SK-N-SH (cell line): ENCODE measurements at regions not wholly inside any gene's neighbourhood (a gene's known extent, or its start where the extent isn't known, plus 50 kb on each side); places are given as distances from the start of the nearest gene placed in this dataset.

Experiments
- CTCF ChIA-PET: fragments of 300-600, 350-600 bp; formaldehyde crosslinking; extraction: SDS; loops from one replicate; lab custom pipeline; 2021; lab: Yijun Ruan, JAX
- POLR2A ChIA-PET: fragments of 350-600 bp; sonication (Branson Sonifier 250); formaldehyde crosslinking; extraction: SDS; loops from one replicate; lab custom pipeline; 2020; ENCODE audit warnings: antibody characterized with exemption, inconsistent platforms; lab: Yijun Ruan, JAX
- DNase-seq: peaks from one replicate; pipeline ENCODE4 v3.0.0; 2012
- H2AFZ ChIP-seq: fragments of 200-600 bp; sonication (generic); 2 replicates; pipeline ENCODE4 v1.8.1; 2016; ENCODE audit warnings: antibody characterized with exemption, mild to moderate bottlenecking, low read depth
- H3F3A ChIP-seq: fragments of 200-600 bp; sonication (generic); replicated peaks from 2 replicates; pipeline ENCODE3; 2016; ENCODE audit warnings: antibody characterized with exemption, mild to moderate bottlenecking; ENCODE audit not compliant: insufficient read depth
- H3K27ac ChIP-seq, 2 experiments: fragments of 200-500 bp in 1 of 2; fragments of 200-600 bp in 1 of 2; sonication (Bioruptor generic) in 1 of 2; sonication (generic), shearing (Covaris generic) in 1 of 2; 2 replicates each; pipeline versions ENCODE4 v1.5.1 to v1.6.1; 2014 to 2016; ENCODE audit warnings: low read depth in 2 of 2, inconsistent platforms in 1 of 2, low read length in 1 of 2, mild to moderate bottlenecking in 1 of 2, mixed read lengths in 1 of 2
- H3K27me3 ChIP-seq: fragments of 200-600 bp; sonication (generic), shearing (Covaris generic); 2 replicates; pipeline ENCODE4 v1.6.1; 2016; ENCODE audit warnings: mixed run types; ENCODE audit not compliant: insufficient read depth
- H3K36me3 ChIP-seq, 2 experiments: fragments of 200-500 bp in 1 of 2; fragments of 200-600 bp in 1 of 2; sonication (Bioruptor generic) in 1 of 2; sonication (generic) in 1 of 2; replicated peaks in 1 of 2; 2 replicates each; pipeline versions ENCODE3 to v1.5.1; 2014 to 2016; ENCODE audit warnings: low read length in 1 of 2, mild to moderate bottlenecking in 1 of 2; ENCODE audit not compliant: insufficient read depth in 2 of 2, control insufficient read depth in 1 of 2
- H3K4me1 ChIP-seq, 2 experiments: fragments of 200-500 bp in 1 of 2; fragments of 200-600 bp in 1 of 2; sonication (Bioruptor generic) in 1 of 2; sonication (generic), shearing (Covaris generic) in 1 of 2; 2 replicates each; pipeline versions ENCODE4 v1.5.1 to v1.6.1; 2014 to 2016; ENCODE audit warnings: low read depth in 1 of 2, low read length in 1 of 2, mixed run types in 1 of 2; ENCODE audit not compliant: insufficient read depth in 2 of 2, control insufficient read depth in 1 of 2
- H3K4me2 ChIP-seq: fragments of 200-600 bp; sonication (generic), shearing (Covaris generic); 2 replicates; pipeline ENCODE4 v1.6.1; 2017; ENCODE audit warnings: mixed run types
- H3K4me3 ChIP-seq, 2 experiments: fragments of 200-500 bp in 1 of 2; fragments of 200-600 bp in 1 of 2; sonication (Bioruptor generic) in 1 of 2; sonication (generic), shearing (Covaris generic) in 1 of 2; 2 replicates each; pipeline versions ENCODE4 v1.5.1 to v1.8.1; 2014 to 2016; ENCODE audit warnings: low read depth in 2 of 2, inconsistent platforms in 1 of 2, low read length in 1 of 2, mild to moderate bottlenecking in 1 of 2, mixed read lengths in 1 of 2, moderate library complexity in 1 of 2
- H3K79me2 ChIP-seq: fragments of 200-600 bp; sonication (generic); 2 replicates; pipeline ENCODE4 v1.8.1; 2017; ENCODE audit warnings: mild to moderate bottlenecking; ENCODE audit not compliant: insufficient read depth
- H3K9ac ChIP-seq: fragments of 200-600 bp; sonication (generic); 2 replicates; pipeline ENCODE4 v1.6.1; 2017; ENCODE audit warnings: mixed run types
- H3K9me2 ChIP-seq: fragments of 200-600 bp; sonication (generic); 2 replicates; pipeline ENCODE4 v1.6.1; 2017; ENCODE audit warnings: mixed run types
- H3K9me3 ChIP-seq: fragments of 200-600 bp; sonication (generic); 2 replicates; pipeline ENCODE4 v1.6.1; 2017; ENCODE audit warnings: mixed run types, mild to moderate bottlenecking, moderate library complexity
- H4K20me1 ChIP-seq: fragments of 200-600 bp; sonication (generic); 2 replicates; pipeline ENCODE4 v1.6.1; 2017; ENCODE audit warnings: mild to moderate bottlenecking, mixed run types; ENCODE audit not compliant: insufficient read depth
- CHD2 ChIP-seq: fragments of 150-350 bp; IDR thresholded peaks from 2 replicates; pipeline ENCODE4 v1.6.1; 2018; ENCODE audit warnings: low read length; ENCODE audit not compliant: partially characterized antibody
- ELF1 ChIP-seq: IDR thresholded peaks from 2 replicates; pipeline ENCODE4 v1.4.0; 2012
- EZH2phosphoT487 ChIP-seq: fragments of 200-600 bp; sonication (generic); IDR thresholded peaks from 2 replicates; pipeline ENCODE4 v1.6.1; 2017; ENCODE audit warnings: low read depth, mixed run types, mild to moderate bottlenecking, antibody characterized with exemption, moderate library complexity, borderline replicate concordance
- FOSL2 ChIP-seq: IDR thresholded peaks from 2 replicates; pipeline ENCODE4 v1.4.0; 2012; ENCODE audit warnings: low read depth, mild to moderate bottlenecking, moderate library complexity, borderline replicate concordance
- FOXM1 ChIP-seq: IDR thresholded peaks from 2 replicates; pipeline ENCODE4 v1.4.0; 2012; ENCODE audit warnings: low read depth, mild to moderate bottlenecking
- MEF2A ChIP-seq: IDR thresholded peaks from 2 replicates; pipeline ENCODE4 v1.4.0; 2012; ENCODE audit warnings: low read depth, borderline replicate concordance
- NFIC ChIP-seq: IDR thresholded peaks from 2 replicates; pipeline ENCODE4 v1.4.0; 2012; ENCODE audit warnings: borderline replicate concordance
- TAF1 ChIP-seq: IDR thresholded peaks from 2 replicates; pipeline ENCODE4 v1.6.1; 2012; ENCODE audit warnings: low read depth, mild to moderate bottlenecking, low read length, moderate library complexity, borderline replicate concordance
- TEAD4 ChIP-seq: IDR thresholded peaks from 2 replicates; pipeline ENCODE4 v1.4.0; 2012; ENCODE audit warnings: mild to moderate bottlenecking, borderline replicate concordance; ENCODE audit not compliant: insufficient read depth
- USF1 ChIP-seq: IDR thresholded peaks from 2 replicates; pipeline ENCODE4 v1.4.0; 2012; ENCODE audit warnings: low read depth, borderline replicate concordance
- USF2 ChIP-seq: fragments of 150-350 bp; IDR thresholded peaks from 2 replicates; pipeline ENCODE4 v1.6.1; 2017; ENCODE audit warnings: antibody characterized with exemption, low read length, low read depth, borderline replicate concordance
- WGBS: methylation state at CpG from one replicate; pipeline ENCODE4 v1.1.6; 2017; ENCODE audit warnings: low lambda C conversion rate; 5-methylcytosine and 5-hydroxymethylcytosine counted together
- TF ChIP-seq, protein P1 (sequence below): IDR thresholded peaks from 2 replicates; pipeline ENCODE4; 2012

DNA sequence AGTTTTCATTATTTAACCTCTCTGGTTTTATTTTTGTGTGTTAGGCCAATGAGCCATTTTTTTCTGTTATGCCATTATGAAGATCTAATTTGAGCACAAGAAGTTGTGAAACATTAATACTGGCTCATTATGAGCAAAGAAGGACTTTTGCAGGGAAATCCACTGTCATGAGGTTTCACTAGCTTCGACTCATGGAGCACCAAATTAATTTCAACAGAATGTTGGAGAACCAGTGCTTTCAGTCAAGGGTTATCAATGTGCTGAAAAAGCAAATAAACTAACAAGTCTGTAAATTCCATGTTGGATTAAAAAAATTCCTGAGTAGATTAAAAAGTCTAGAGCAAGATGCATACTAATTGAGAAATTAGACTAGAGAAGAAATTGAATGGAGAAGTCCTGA, 594.2 kb upstream of the FZD8 start:
- Histone ChIP-seq H3K9me2 (no peaks in the 10 kb centered on the region), H3K79me2 (no peaks in the 10 kb centered on the region), H3K27me3 (no peaks in the 10 kb centered on the region), H2AFZ (no peak overlapping the region), H3F3A (no peaks in the 10 kb centered on the region), H3K9me3 (no peaks in the 10 kb centered on the region), H3K9ac (no peak overlapping the region), H4K20me1 (no peaks in the 10 kb centered on the region), H3K4me2 (no peak overlapping the region), H3K36me3 (no peaks in the 10 kb centered on the region), H3K27ac (no peak overlapping the region), H3K4me1 (no peaks in the 10 kb centered on the region), H3K4me3 (no peak overlapping the region)
- ChIA-PET POLR2A (no interaction called here), CTCF (no interaction called here)
- no peak for DNase-seq
- TF ChIP-seq CHD2 (no peak), FOSL2 (no peak)
- WGBS: 48% methylated on average over 1 of the region's 1 CpG

DNA sequence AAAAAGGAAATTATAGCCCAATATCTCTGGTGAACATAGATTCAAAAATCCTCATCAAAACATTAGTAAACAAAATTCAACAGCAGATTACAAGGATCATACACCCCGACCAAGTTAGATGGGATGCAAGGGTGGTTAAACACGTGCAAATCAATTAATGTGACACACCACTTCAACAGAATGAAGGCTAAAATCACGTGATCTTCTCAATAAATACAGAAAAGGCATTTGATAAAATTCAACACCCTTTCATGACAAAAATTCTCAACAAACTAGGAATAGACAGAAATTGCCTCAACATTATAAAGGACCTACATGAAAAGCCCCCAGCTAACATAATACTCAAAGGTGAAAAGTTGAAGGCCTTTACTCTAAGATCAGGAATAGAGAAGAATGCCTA, 590.8 kb upstream of the FZD8 start:
- Histone ChIP-seq H3K36me3 (no peaks in the 10 kb centered on the region), H3K9me3 (no peaks in the 10 kb centered on the region), H2AFZ (no peak overlapping the region), H3K27ac (no peak overlapping the region), H4K20me1 (no peaks in the 10 kb centered on the region), H3K9ac (no peak overlapping the region), H3K4me3 (no peak overlapping the region), H3K79me2 (no peaks in the 10 kb centered on the region), H3K27me3 (no peaks in the 10 kb centered on the region), H3F3A (no peaks in the 10 kb centered on the region), H3K9me2 (no peaks in the 10 kb centered on the region), H3K4me1 (no peaks in the 10 kb centered on the region), H3K4me2 (no peak overlapping the region)
- ChIA-PET POLR2A (no interaction called here), CTCF (no interaction called here)
- DNase-seq: no peak
- TF ChIP-seq FOXM1: no peak
- TF ChIP-seq USF1: no peak
- TF ChIP-seq ELF1: no peak
- no peak for TF ChIP-seq USF2
- TF ChIP-seq TAF1: no peak
- TF ChIP-seq NFIC: no peak
- no peak for TF ChIP-seq MEF2A
- TF ChIP-seq, protein P1, sequence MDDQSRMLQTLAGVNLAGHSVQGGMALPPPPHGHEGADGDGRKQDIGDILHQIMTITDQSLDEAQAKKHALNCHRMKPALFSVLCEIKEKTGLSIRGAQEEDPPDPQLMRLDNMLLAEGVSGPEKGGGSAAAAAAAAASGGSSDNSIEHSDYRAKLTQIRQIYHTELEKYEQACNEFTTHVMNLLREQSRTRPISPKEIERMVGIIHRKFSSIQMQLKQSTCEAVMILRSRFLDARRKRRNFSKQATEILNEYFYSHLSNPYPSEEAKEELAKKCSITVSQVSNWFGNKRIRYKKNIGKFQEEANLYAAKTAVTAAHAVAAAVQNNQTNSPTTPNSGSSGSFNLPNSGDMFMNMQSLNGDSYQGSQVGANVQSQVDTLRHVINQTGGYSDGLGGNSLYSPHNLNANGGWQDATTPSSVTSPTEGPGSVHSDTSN: no peak
- no peak for TF ChIP-seq EZH2phosphoT487
- no peak for TF ChIP-seq FOSL2
- no peak for TF ChIP-seq TEAD4
- WGBS: 66% methylated on average over 3 of the region's 3 CpGs
